ENCODE measurements at regions not wholly inside any gene's neighbourhood (a gene's known extent, or its start where the extent isn't known, plus 50 kb on each side); places are given as distances from the start of the nearest gene placed in this dataset.

- peak; percentile 96 for TF ChIP-seq SMC3 (IDR thresholded peaks at IDR 0.05; ENCODE audit: borderline replicate concordance, low read length)
Observed at GRCh38 chr14:89040460-89041256, 216.2 kb downstream of the TTC8 start (continued).

GRCh38 chr14:89041257-89041582 lies 216.8 kb downstream of the TTC8 start:
- no TSS peak for BruUV-seq (replicated peaks)
- Histone ChIP-seq H3K36me3 (ENCODE audit: control insufficient read depth in 2 of 2, insufficient read depth in 2 of 2, low read length in 1 of 2) (no peaks in the 10 kb centered on the region), H3K9ac (ENCODE audit: control insufficient read depth, insufficient read depth, low read length) (no peak overlapping the region), H3K27me3 (replicated peaks in 1 of 2; ENCODE audit: control insufficient read depth in 2 of 2, insufficient read depth in 2 of 2, low read length in 1 of 2) (no peaks in the 10 kb centered on the region), H3K9me3 (replicated peaks; ENCODE audit: control insufficient read depth, insufficient read depth, low read length) (0 out of 3 replicates have a peak, but pooled peaks cover 1% of the 10 kb centered on the region), H3K27ac (ENCODE audit: control insufficient read depth, insufficient read depth) (no peak overlapping the region), H3K4me3 (no peak overlapping the region), H3K4me1 (ENCODE audit: control insufficient read depth, insufficient read depth, low read length) (peaks cover 6% of the 10 kb centered on the region), H3K79me2 (ENCODE audit: control insufficient read depth, insufficient read depth, low read length) (no peaks in the 10 kb centered on the region), H3K4me2 (ENCODE audit: control insufficient read depth, insufficient read depth) (peak overlapping the region; percentile 92; the same call in 1 of the 2 replicates), H2AFZ (ENCODE audit: control insufficient read depth, low read depth, low read length) (peak overlapping the region; percentile 93), H4K20me1 (ENCODE audit: control insufficient read depth, insufficient read depth) (no peaks in the 10 kb centered on the region)
- ChIA-PET POLR2A (no interaction called here), SMC1A (ENCODE audit: uncharacterized antibody, unreplicated experiment) (interaction anchor here (1.0 to 2.2 kb wide), 10 partner anchors 40 to 898 kb away, joined by 3 to 11 read pairs (median 4); no protein-coding TSS in a partner anchor), RAD21 (ENCODE audit: unreplicated experiment) (interaction anchor here (0.6 to 1.1 kb wide), 3 partner anchors 872 to 898 kb away, joined by 3 to 4 read pairs (median 3); no protein-coding TSS in a partner anchor), CTCF (interaction anchor here (0.6 to 2.3 kb wide), 17 partner anchors 11 to 1232 kb away, joined by 3 to 12 read pairs (median 4); no protein-coding TSS in a partner anchor)
- FAIRE-seq (no peak), DNase-seq (ENCODE audit: low read depth, low spot score) (no peak), ATAC-seq (peak; percentile 32)
- intact Hi-C loops (cut with micrococcal nuclease; ENCODE audit: unreplicated experiment): loop anchor here (2.0 kb wide), 2 partner anchors 378 to 726 kb away; no protein-coding TSS in a partner anchor
- in situ Hi-C loops (cut with MboI): loop anchor here (5.0 to 25.0 kb wide), 3 partner anchors 396 to 871 kb away; no protein-coding TSS in a partner anchor
- 75% methylated on average over 8 of the region's 8 CpGs for WGBS (ENCODE audit: insufficient coverage, insufficient replicate concordance, low lambda C conversion rate, missing lambda C conversion rate)
- TF ChIP-seq GABPA (IDR thresholded peaks at IDR 0.05; ENCODE audit: low read depth) (no peak), TARDBP (IDR thresholded peaks at IDR 0.05; ENCODE audit: borderline replicate concordance) (no peak), SMC3 (IDR thresholded peaks at IDR 0.05; ENCODE audit: borderline replicate concordance, low read length) (no peak), MXI1 (IDR thresholded peaks at IDR 0.05; ENCODE audit: low read depth, low read length) (no peak), USF2 (IDR thresholded peaks at IDR 0.05; ENCODE audit: borderline replicate concordance, low read depth, low read length) (no peak), CHD4 (IDR thresholded peaks at IDR 0.05) (no peak), FOXM1 (IDR thresholded peaks at IDR 0.05; ENCODE audit: low read depth, low read length) (no peak), PKNOX1 (IDR thresholded peaks at IDR 0.05) (no peak), EED (IDR thresholded peaks at IDR 0.05; ENCODE audit: low read depth) (no peak), MYB (IDR thresholded peaks at IDR 0.05; ENCODE audit: borderline replicate concordance, low read depth, low read length) (no peak), NR2F1 (conservative IDR thresholded peaks at IDR 0.05) (no peak), CUX1 (IDR thresholded peaks at IDR 0.05; ENCODE audit: insufficient replicate concordance, low read depth, low read length) (no peak), SMARCA5 (IDR thresholded peaks at IDR 0.05) (no peak)
